ENCODE measurements at regions not wholly inside any gene's neighbourhood (a gene's known extent, or its start where the extent isn't known, plus 50 kb on each side); places are given as distances from the start of the nearest gene placed in this dataset.

DNA sequence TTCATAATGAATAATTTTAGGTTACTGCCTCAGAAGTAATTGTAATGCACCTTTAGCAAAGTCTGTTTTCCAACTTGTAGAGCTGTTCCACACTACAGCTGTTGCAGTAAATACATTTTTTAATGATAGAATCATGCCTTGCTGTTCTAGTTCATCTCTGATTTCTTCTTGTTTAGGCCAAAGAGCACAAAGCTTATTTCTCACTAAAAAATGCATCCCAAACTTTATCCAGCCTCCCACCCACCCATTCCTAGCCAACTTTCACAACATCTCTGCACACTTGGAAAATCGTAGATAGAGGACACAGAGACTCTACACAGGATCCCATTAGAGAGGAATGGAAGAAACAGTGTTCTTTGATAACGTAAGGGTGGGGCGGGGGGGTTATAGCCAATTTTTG is 252.2 kb upstream of the DYNLRB2 start:
- TF ChIP-seq, protein P1, sequence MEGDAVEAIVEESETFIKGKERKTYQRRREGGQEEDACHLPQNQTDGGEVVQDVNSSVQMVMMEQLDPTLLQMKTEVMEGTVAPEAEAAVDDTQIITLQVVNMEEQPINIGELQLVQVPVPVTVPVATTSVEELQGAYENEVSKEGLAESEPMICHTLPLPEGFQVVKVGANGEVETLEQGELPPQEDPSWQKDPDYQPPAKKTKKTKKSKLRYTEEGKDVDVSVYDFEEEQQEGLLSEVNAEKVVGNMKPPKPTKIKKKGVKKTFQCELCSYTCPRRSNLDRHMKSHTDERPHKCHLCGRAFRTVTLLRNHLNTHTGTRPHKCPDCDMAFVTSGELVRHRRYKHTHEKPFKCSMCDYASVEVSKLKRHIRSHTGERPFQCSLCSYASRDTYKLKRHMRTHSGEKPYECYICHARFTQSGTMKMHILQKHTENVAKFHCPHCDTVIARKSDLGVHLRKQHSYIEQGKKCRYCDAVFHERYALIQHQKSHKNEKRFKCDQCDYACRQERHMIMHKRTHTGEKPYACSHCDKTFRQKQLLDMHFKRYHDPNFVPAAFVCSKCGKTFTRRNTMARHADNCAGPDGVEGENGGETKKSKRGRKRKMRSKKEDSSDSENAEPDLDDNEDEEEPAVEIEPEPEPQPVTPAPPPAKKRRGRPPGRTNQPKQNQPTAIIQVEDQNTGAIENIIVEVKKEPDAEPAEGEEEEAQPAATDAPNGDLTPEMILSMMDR (IDR thresholded peaks at IDR 0.05) = no peak
- TF ChIP-seq POLR2A (IDR thresholded peaks at IDR 0.05) = no peak
